ENCODE measurements at regions not wholly inside any gene's neighbourhood (a gene's known extent, or its start where the extent isn't known, plus 50 kb on each side); places are given as distances from the start of the nearest gene placed in this dataset.

- DNase-seq (ENCODE audit: low read depth in 3 of 3, low spot score in 1 of 3) = no peak
Measured at GRCh38 chr2:145068509-145068908, 548.6 kb upstream of the ZEB2 start.

- no peak for DNase-seq (ENCODE audit: low read depth in 3 of 3, low spot score in 1 of 3)
Measured at GRCh38 chr2:145067549-145068030, 547.7 kb upstream of the ZEB2 start.

GRCh38 chr2:145066856-145067548 is 547.1 kb upstream of the ZEB2 start:
- DNase-seq (ENCODE audit: low read depth in 3 of 3, low spot score in 1 of 3) = no peak

- DNase-seq (ENCODE audit: low read depth in 3 of 3, low spot score in 1 of 3) = no peak
Measured at GRCh38 chr2:145066151-145066661, 546.3 kb upstream of the ZEB2 start.

- no peak for DNase-seq (ENCODE audit: low read depth in 3 of 3, low spot score in 1 of 3)
Measured at GRCh38 chr2:145065342-145065741, 545.4 kb upstream of the ZEB2 start.

- DNase-seq (ENCODE audit: low read depth in 3 of 3, low spot score in 1 of 3) = no peak
Measured at GRCh38 chr2:145064511-145064910, 544.6 kb upstream of the ZEB2 start.

- no peak for DNase-seq (ENCODE audit: low read depth in 3 of 3, low spot score in 1 of 3)
Measured at GRCh38 chr2:145060876-145061275, 541.0 kb upstream of the ZEB2 start.

GRCh38 chr2:145059914-145060313 is 540.0 kb upstream of the ZEB2 start:
- DNase-seq (ENCODE audit: low read depth in 3 of 3, low spot score in 1 of 3) = no peak

GRCh38 chr2:145059343-145059742 is 539.4 kb upstream of the ZEB2 start:
- DNase-seq (ENCODE audit: low read depth in 3 of 3, low spot score in 1 of 3) = no peak

GRCh38 chr2:145058457-145058856 is 538.5 kb upstream of the ZEB2 start:
- no peak for DNase-seq (ENCODE audit: low read depth in 3 of 3, low spot score in 1 of 3)

- DNase-seq (ENCODE audit: low read depth in 3 of 3, low spot score in 1 of 3) = no peak
Measured at GRCh38 chr2:145055651-145056050, 535.7 kb upstream of the ZEB2 start.

GRCh38 chr2:145050134-145050533 is 530.2 kb upstream of the ZEB2 start:
- no peak for DNase-seq (ENCODE audit: low read depth in 3 of 3, low spot score in 1 of 3)

GRCh38 chr2:145049475-145049874 is 529.6 kb upstream of the ZEB2 start:
- no peak for DNase-seq (ENCODE audit: low read depth in 3 of 3, low spot score in 1 of 3)

GRCh38 chr2:145047554-145047953 is 527.6 kb upstream of the ZEB2 start:
- no peak for DNase-seq (ENCODE audit: low read depth in 3 of 3, low spot score in 1 of 3)

GRCh38 chr2:145044491-145044890 is 524.6 kb upstream of the ZEB2 start:
- no peak for DNase-seq (ENCODE audit: low read depth in 3 of 3, low spot score in 1 of 3)

- no peak for DNase-seq (ENCODE audit: low read depth in 3 of 3, low spot score in 1 of 3)
Measured at GRCh38 chr2:145043399-145043834, 523.5 kb upstream of the ZEB2 start.

- no peak for DNase-seq (ENCODE audit: low read depth in 3 of 3, low spot score in 1 of 3)
Measured at GRCh38 chr2:145041706-145042105, 521.8 kb upstream of the ZEB2 start.

GRCh38 chr2:145040433-145040832 is 520.5 kb upstream of the ZEB2 start:
- DNase-seq (ENCODE audit: low read depth in 3 of 3, low spot score in 1 of 3) = no peak

- no peak for DNase-seq (ENCODE audit: low read depth in 3 of 3, low spot score in 1 of 3)
Measured at GRCh38 chr2:145038041-145038525, 518.2 kb upstream of the ZEB2 start.

GRCh38 chr2:145036421-145037011 is 516.6 kb upstream of the ZEB2 start:
- no peak for DNase-seq (ENCODE audit: low read depth in 3 of 3, low spot score in 1 of 3)

GRCh38 chr2:145034511-145034910 is 514.6 kb upstream of the ZEB2 start:
- DNase-seq (ENCODE audit: low read depth in 3 of 3, low spot score in 1 of 3) = no peak

GRCh38 chr2:145033438-145033837 is 513.5 kb upstream of the ZEB2 start:
- DNase-seq (ENCODE audit: low read depth in 3 of 3, low spot score in 1 of 3) = no peak
